Smooth muscle cell (in vitro differentiated cells): ENCODE measurements at regions not wholly inside any gene's neighbourhood (a gene's known extent, or its start where the extent isn't known, plus 50 kb on each side); places are given as distances from the start of the nearest gene placed in this dataset.
A peak's percentile ranks its signal among the peaks of the same experiment; 100 is the strongest.

Experiments used
- DNase-seq: peaks from one replicate; lab custom pipeline; 2025; ENCODE audit not compliant: unreplicated experiment; lab: John Stamatoyannopoulos, UW
- H2AFZ ChIP-seq: fragments of 200-600 bp; sonication (generic); 2 replicates; pipeline ENCODE4 v1.6.0; 2016; ENCODE audit warnings: antibody characterized with exemption, low read depth, mild to moderate bottlenecking
- H3F3A ChIP-seq: fragments of 200-600 bp; sonication (generic); 2 replicates; pipeline ENCODE4 v1.6.0; 2017; ENCODE audit warnings: antibody characterized with exemption, low read depth
- H3K27ac ChIP-seq: fragments of 200-600 bp; sonication (generic); 2 replicates; pipeline ENCODE4 v1.5.1; 2016; ENCODE audit warnings: low read depth, mild to moderate bottlenecking
- H3K27me3 ChIP-seq: fragments of 200-600 bp; sonication (generic); 2 replicates; pipeline ENCODE4 v1.6.1; 2016; ENCODE audit warnings: low read depth, mild to moderate bottlenecking
- H3K36me3 ChIP-seq: fragments of 200-600 bp; sonication (generic); 2 replicates; pipeline ENCODE4 v1.5.1; 2016; ENCODE audit warnings: low read depth
- H3K4me1 ChIP-seq: fragments of 200-600 bp; sonication (generic); 2 replicates; pipeline ENCODE4 v1.5.1; 2016; ENCODE audit warnings: low read depth
- H3K4me2 ChIP-seq: fragments of 200-600 bp; sonication (generic); 2 replicates; pipeline ENCODE4 v1.6.0; 2016; ENCODE audit warnings: mild to moderate bottlenecking
- H3K4me3 ChIP-seq: fragments of 200-600 bp; sonication (generic); 2 replicates; pipeline ENCODE4 v1.5.1; 2016; ENCODE audit warnings: mild to moderate bottlenecking
- H3K79me2 ChIP-seq: fragments of 200-600 bp; sonication (generic); 2 replicates; pipeline ENCODE4 v1.6.0; 2016; ENCODE audit warnings: low read depth, mild to moderate bottlenecking
- H3K9ac ChIP-seq: fragments of 200-600 bp; sonication (generic); 2 replicates; pipeline ENCODE4 v1.6.0; 2016; ENCODE audit warnings: low read depth
- H3K9me3 ChIP-seq: fragments of 200-600 bp; sonication (generic); replicated peaks from 2 replicates; pipeline ENCODE4 v1.5.1; 2016; ENCODE audit warnings: low read depth
- H4K20me1 ChIP-seq: fragments of 200-600 bp; sonication (generic); 2 replicates; pipeline ENCODE4 v1.6.0; 2016; ENCODE audit warnings: low read depth
- CTCF ChIP-seq: fragments of 200-600 bp; sonication (generic); IDR thresholded peaks from 2 replicates; pipeline ENCODE4 v1.5.1; 2017; ENCODE audit warnings: borderline replicate concordance, mild to moderate bottlenecking, antibody characterized with exemption; ENCODE audit not compliant: insufficient read depth, poor library complexity, severe bottlenecking
- WGBS: methylation state at CpG from one replicate; pipeline ENCODE4 v1.1.7; 2016; ENCODE audit warnings: low lambda C conversion rate; 5-methylcytosine and 5-hydroxymethylcytosine counted together

- DNase-seq = no peak
- Histone ChIP-seq H3K27ac (no peak overlapping the region), H3K9ac (no peak overlapping the region), H3K4me3 (no peak overlapping the region), H2AFZ (no peak overlapping the region), H3K9me3 (no peaks in the 10 kb centered on the region), H4K20me1 (no peaks in the 10 kb centered on the region), H3K4me1 (peaks cover 4% of the 10 kb centered on the region), H3K36me3 (no peaks in the 10 kb centered on the region), H3K27me3 (no peaks in the 10 kb centered on the region), H3K4me2 (no peak overlapping the region), H3F3A (peaks cover 22% of the 10 kb centered on the region), H3K79me2 (no peaks in the 10 kb centered on the region)
- TF ChIP-seq CTCF = no peak
- 61% methylated on average over 9 of the region's 9 CpGs for WGBS
Observed at GRCh38 chr11:128214263-128214662, 373.1 kb downstream of the ETS1 start.

GRCh38 chr11:128213461-128213860, 373.9 kb downstream of the ETS1 start:
- no peak overlapping the region for H3K27ac ChIP-seq
- no peaks in the 10 kb centered on the region for H3K36me3 ChIP-seq
- H3K4me3 ChIP-seq = no peak overlapping the region
- no peak for TF ChIP-seq CTCF
- no peak for DNase-seq
- H3K4me2 ChIP-seq = no peak overlapping the region
- peaks cover 18% of the 10 kb centered on the region for H3F3A ChIP-seq
- H3K79me2 ChIP-seq = no peaks in the 10 kb centered on the region
- no peak overlapping the region for H2AFZ ChIP-seq
- no peaks in the 10 kb centered on the region for H3K27me3 ChIP-seq
- no peak overlapping the region for H3K9ac ChIP-seq
- WGBS = 98% methylated on average over 1 of the region's 1 CpG
- H3K4me1 ChIP-seq = peaks cover 4% of the 10 kb centered on the region
- no peaks in the 10 kb centered on the region for H3K9me3 ChIP-seq
- no peaks in the 10 kb centered on the region for H4K20me1 ChIP-seq

- DNase-seq = no peak
- TF ChIP-seq CTCF = no peak
- H3K9me3 ChIP-seq = no peaks in the 10 kb centered on the region
- no peaks in the 10 kb centered on the region for H4K20me1 ChIP-seq
- H3F3A ChIP-seq = peaks cover 18% of the 10 kb centered on the region
- no peaks in the 10 kb centered on the region for H3K36me3 ChIP-seq
- no peak overlapping the region for H2AFZ ChIP-seq
- H3K79me2 ChIP-seq = no peaks in the 10 kb centered on the region
- no peak overlapping the region for H3K9ac ChIP-seq
- H3K4me3 ChIP-seq = no peak overlapping the region
- H3K4me2 ChIP-seq = no peak overlapping the region
- WGBS = 93% methylated on average over 2 of the region's 2 CpGs
- no peaks in the 10 kb centered on the region for H3K27me3 ChIP-seq
- H3K4me1 ChIP-seq = peaks cover 4% of the 10 kb centered on the region
- no peak overlapping the region for H3K27ac ChIP-seq
Observed at GRCh38 chr11:128212324-128212723, 375.0 kb downstream of the ETS1 start.

- Histone ChIP-seq H4K20me1 (no peaks in the 10 kb centered on the region), H3K4me2 (peak overlapping the region; percentile 75), H3K9ac (peak overlapping the region; percentile 67), H3K36me3 (no peaks in the 10 kb centered on the region), H3K79me2 (no peaks in the 10 kb centered on the region), H3K27ac (peak overlapping the region; percentile 94), H3K4me3 (peak overlapping the region; percentile 19), H3F3A (peaks cover 18% of the 10 kb centered on the region), H3K27me3 (no peaks in the 10 kb centered on the region), H3K4me1 (peaks cover 4% of the 10 kb centered on the region), H2AFZ (peak overlapping the region; percentile 29), H3K9me3 (no peaks in the 10 kb centered on the region)
- no peak for DNase-seq
- 1% methylated on average over 3 of the region's 3 CpGs for WGBS
- TF ChIP-seq CTCF = no peak
Observed at GRCh38 chr11:128210148-128210940, 377.0 kb downstream of the ETS1 start.
